NCI-H460 (cell line): ENCODE measurements at regions not wholly inside any gene's neighbourhood (a gene's known extent, or its start where the extent isn't known, plus 50 kb on each side); places are given as distances from the start of the nearest gene placed in this dataset.
"Not testable (repeated sequence)": the region's sequence is repeated elsewhere in the genome, so short reads cannot be mapped to it uniquely, and the experiment has no call there.

Source experiments
- DNase-seq: peaks from one replicate; pipeline ENCODE4 v3.0.0-alpha.2; 2016; ENCODE audit warnings: low read depth; ENCODE audit errors: extremely low read depth

GRCh38 chr2:7619203-7619970 lies 702.2 kb downstream of the RNF144A start:
- no peak for DNase-seq

- peak; percentile 13 for DNase-seq
Observed at GRCh38 chr2:7620255-7620654, 703.0 kb downstream of the RNF144A start.

- no peak for DNase-seq
Observed at GRCh38 chr2:7621018-7621814, 704.0 kb downstream of the RNF144A start.

- DNase-seq, result no peak
Observed at GRCh38 chr2:7625392-7626138, 708.4 kb downstream of the RNF144A start.

GRCh38 chr2:7626139-7626537 lies 708.9 kb downstream of the RNF144A start:
- no peak for DNase-seq

GRCh38 chr2:7627583-7627982 lies 710.4 kb downstream of the RNF144A start:
- DNase-seq, result no peak

GRCh38 chr2:7632420-7632819 lies 715.2 kb downstream of the RNF144A start:
- DNase-seq, result no peak

- DNase-seq, result no peak
Observed at GRCh38 chr2:7633566-7634153, 716.4 kb downstream of the RNF144A start.

- DNase-seq, result no peak
Observed at GRCh38 chr2:7634409-7634808, 717.2 kb downstream of the RNF144A start.

- DNase-seq, result no peak
Observed at GRCh38 chr2:7639476-7639875, 722.3 kb downstream of the RNF144A start.

- not testable (repeated sequence) for DNase-seq
Observed at GRCh38 chr2:7641272-7641671, 724.1 kb downstream of the RNF144A start.

- DNase-seq, result no peak
Observed at GRCh38 chr2:7646024-7646423, 728.8 kb downstream of the RNF144A start.

- DNase-seq, result no peak
Observed at GRCh38 chr2:7646661-7647060, 729.4 kb downstream of the RNF144A start.

GRCh38 chr2:7648221-7648795 lies 731.1 kb downstream of the RNF144A start:
- no peak for DNase-seq

GRCh38 chr2:7649461-7650228 lies 732.4 kb downstream of the RNF144A start:
- DNase-seq, result no peak

GRCh38 chr2:7653617-7654016 lies 736.4 kb downstream of the RNF144A start:
- DNase-seq, result no peak

- no peak for DNase-seq
Observed at GRCh38 chr2:7655629-7656028, 738.4 kb downstream of the RNF144A start.

- DNase-seq, result not testable (repeated sequence)
Observed at GRCh38 chr2:7657526-7657925, 740.3 kb downstream of the RNF144A start.

GRCh38 chr2:7658486-7658885 lies 741.3 kb downstream of the RNF144A start:
- no peak for DNase-seq

- no peak for DNase-seq
Observed at GRCh38 chr2:7660816-7661215, 743.6 kb downstream of the RNF144A start.
